HCT116 (cell line): ENCODE measurements at regions not wholly inside any gene's neighbourhood (a gene's known extent, or its start where the extent isn't known, plus 50 kb on each side); places are given as distances from the start of the nearest gene placed in this dataset.

Source experiments
- JUND ChIP-seq: IDR thresholded peaks from 2 replicates; pipeline ENCODE4 v1.6.1; 2012
- POLR2A ChIP-seq: IDR thresholded peaks from 2 replicates; pipeline ENCODE4 v1.7.0; 2011; ENCODE audit warnings: borderline replicate concordance; ENCODE audit not compliant: insufficient read depth, insufficient read length; ENCODE audit errors: extremely low read depth
- POLR2AphosphoS5 ChIP-seq: IDR thresholded peaks from 2 replicates; pipeline ENCODE4 v1.6.1; 2011; ENCODE audit warnings: mild to moderate bottlenecking, low read depth, low read length, moderate library complexity
- RAD21 ChIP-seq: IDR thresholded peaks from 2 replicates; pipeline ENCODE4 v1.6.1; 2012; ENCODE audit warnings: low read depth, mild to moderate bottlenecking
- ZNF274 ChIP-seq: fragments of 200-500 bp; sonication (Bioruptor generic); IDR thresholded peaks from 2 replicates; pipeline ENCODE4 v1.6.1; 2014; ENCODE audit warnings: mild to moderate bottlenecking, low read depth, low read length, inconsistent platforms
- TF ChIP-seq, protein P1 (sequence below), 3 experiments: fragments of 200-600 bp in 1 of 3; sonication (generic) in 1 of 3; IDR thresholded peaks in 2 of 3; conservative IDR thresholded peaks in 1 of 3; 2 replicates each; pipeline ENCODE4 v1.5.1; 2012 to 2017; ENCODE audit warnings: low read depth in 2 of 3, low read length in 2 of 3, antibody characterized with exemption in 1 of 3, borderline replicate concordance in 1 of 3, control low read depth in 1 of 3, mild to moderate bottlenecking in 1 of 3, mixed read lengths in 1 of 3, mixed run types in 1 of 3, moderate library complexity in 1 of 3; ENCODE audit not compliant: insufficient read depth in 1 of 3
- TF ChIP-seq, protein P2 (sequence below): IDR thresholded peaks from 2 replicates; pipeline ENCODE4 v1.6.1; 2012; ENCODE audit warnings: low read depth

DNA sequence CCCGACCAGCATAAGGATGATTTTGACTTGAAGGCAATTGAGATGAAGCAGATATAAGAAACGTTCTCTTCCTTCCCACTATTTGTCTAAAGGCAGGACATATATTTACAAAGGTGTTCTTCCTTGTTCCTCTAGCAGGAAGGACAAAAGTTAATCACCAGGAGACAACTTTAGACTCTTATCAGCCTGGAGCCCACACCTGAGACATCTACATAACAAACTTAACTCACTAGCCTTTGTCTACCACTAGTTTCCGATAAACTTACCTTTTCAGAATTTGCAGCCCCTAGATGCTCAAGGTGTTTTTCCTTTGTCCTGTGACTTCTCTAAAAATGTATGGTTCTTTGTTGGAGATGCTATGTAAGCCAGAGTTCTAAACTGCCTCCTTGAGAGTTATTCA lies 1047.8 kb upstream of the NXPH2 start:
- TF ChIP-seq, protein P1, sequence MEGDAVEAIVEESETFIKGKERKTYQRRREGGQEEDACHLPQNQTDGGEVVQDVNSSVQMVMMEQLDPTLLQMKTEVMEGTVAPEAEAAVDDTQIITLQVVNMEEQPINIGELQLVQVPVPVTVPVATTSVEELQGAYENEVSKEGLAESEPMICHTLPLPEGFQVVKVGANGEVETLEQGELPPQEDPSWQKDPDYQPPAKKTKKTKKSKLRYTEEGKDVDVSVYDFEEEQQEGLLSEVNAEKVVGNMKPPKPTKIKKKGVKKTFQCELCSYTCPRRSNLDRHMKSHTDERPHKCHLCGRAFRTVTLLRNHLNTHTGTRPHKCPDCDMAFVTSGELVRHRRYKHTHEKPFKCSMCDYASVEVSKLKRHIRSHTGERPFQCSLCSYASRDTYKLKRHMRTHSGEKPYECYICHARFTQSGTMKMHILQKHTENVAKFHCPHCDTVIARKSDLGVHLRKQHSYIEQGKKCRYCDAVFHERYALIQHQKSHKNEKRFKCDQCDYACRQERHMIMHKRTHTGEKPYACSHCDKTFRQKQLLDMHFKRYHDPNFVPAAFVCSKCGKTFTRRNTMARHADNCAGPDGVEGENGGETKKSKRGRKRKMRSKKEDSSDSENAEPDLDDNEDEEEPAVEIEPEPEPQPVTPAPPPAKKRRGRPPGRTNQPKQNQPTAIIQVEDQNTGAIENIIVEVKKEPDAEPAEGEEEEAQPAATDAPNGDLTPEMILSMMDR (IDR thresholded peaks at IDR 0.05 in 2 of 3, conservative IDR thresholded peaks at IDR 0.05 in 1 of 3; ENCODE audit: borderline replicate concordance in 1 of 3, insufficient read depth in 1 of 3, low read depth in 2 of 3, low read length in 2 of 3) = no peak
- TF ChIP-seq ZNF274 = no peak
- TF ChIP-seq RAD21 = no peak
- TF ChIP-seq POLR2AphosphoS5 = no peak
- no peak for TF ChIP-seq POLR2A
- TF ChIP-seq, protein P2, sequence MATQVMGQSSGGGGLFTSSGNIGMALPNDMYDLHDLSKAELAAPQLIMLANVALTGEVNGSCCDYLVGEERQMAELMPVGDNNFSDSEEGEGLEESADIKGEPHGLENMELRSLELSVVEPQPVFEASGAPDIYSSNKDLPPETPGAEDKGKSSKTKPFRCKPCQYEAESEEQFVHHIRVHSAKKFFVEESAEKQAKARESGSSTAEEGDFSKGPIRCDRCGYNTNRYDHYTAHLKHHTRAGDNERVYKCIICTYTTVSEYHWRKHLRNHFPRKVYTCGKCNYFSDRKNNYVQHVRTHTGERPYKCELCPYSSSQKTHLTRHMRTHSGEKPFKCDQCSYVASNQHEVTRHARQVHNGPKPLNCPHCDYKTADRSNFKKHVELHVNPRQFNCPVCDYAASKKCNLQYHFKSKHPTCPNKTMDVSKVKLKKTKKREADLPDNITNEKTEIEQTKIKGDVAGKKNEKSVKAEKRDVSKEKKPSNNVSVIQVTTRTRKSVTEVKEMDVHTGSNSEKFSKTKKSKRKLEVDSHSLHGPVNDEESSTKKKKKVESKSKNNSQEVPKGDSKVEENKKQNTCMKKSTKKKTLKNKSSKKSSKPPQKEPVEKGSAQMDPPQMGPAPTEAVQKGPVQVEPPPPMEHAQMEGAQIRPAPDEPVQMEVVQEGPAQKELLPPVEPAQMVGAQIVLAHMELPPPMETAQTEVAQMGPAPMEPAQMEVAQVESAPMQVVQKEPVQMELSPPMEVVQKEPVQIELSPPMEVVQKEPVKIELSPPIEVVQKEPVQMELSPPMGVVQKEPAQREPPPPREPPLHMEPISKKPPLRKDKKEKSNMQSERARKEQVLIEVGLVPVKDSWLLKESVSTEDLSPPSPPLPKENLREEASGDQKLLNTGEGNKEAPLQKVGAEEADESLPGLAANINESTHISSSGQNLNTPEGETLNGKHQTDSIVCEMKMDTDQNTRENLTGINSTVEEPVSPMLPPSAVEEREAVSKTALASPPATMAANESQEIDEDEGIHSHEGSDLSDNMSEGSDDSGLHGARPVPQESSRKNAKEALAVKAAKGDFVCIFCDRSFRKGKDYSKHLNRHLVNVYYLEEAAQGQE = no peak
- TF ChIP-seq JUND = no peak
